H9 (cell line): ENCODE measurements at regions not wholly inside any gene's neighbourhood (a gene's known extent, or its start where the extent isn't known, plus 50 kb on each side); places are given as distances from the start of the nearest gene placed in this dataset.

Experiments
- DNase-seq: peaks from one replicate; pipeline ENCODE4 v3.0.0-alpha.2; 2017
- H2AFZ ChIP-seq: one replicate; pipeline ENCODE4 v1.6.1; 2013; ENCODE audit warnings: mild to moderate bottlenecking, low read length, control low read depth, moderate library complexity
- H2AK5ac ChIP-seq: 2 replicates; pipeline ENCODE4 v1.6.1; 2013; ENCODE audit warnings: low read length, control low read depth, mixed read lengths; ENCODE audit not compliant: insufficient read length
- H2BK120ac ChIP-seq: one replicate; pipeline ENCODE4 v1.6.1; 2013; ENCODE audit warnings: low read depth, mild to moderate bottlenecking, low read length, control low read depth, inconsistent platforms; ENCODE audit not compliant: poor library complexity, severe bottlenecking
- H2BK12ac ChIP-seq: 2 replicates; pipeline ENCODE4 v1.6.1; 2013; ENCODE audit warnings: low read length, control low read depth, mixed read lengths, low read depth; ENCODE audit not compliant: insufficient read length
- H2BK15ac ChIP-seq: 2 replicates; pipeline ENCODE4 v1.6.1; 2013; ENCODE audit warnings: low read depth, low read length, control low read depth
- H2BK20ac ChIP-seq: one replicate; pipeline ENCODE4 v1.6.1; 2013; ENCODE audit warnings: low read depth, mild to moderate bottlenecking, low read length, control low read depth, inconsistent platforms; ENCODE audit not compliant: poor library complexity, severe bottlenecking
- H2BK5ac ChIP-seq: 2 replicates; pipeline ENCODE4 v1.6.1; 2013; ENCODE audit warnings: low read length, control low read depth, mixed read lengths; ENCODE audit not compliant: insufficient read length
- H3K14ac ChIP-seq: 2 replicates; pipeline ENCODE4 v1.6.1; 2013; ENCODE audit warnings: low read length, control low read depth; ENCODE audit not compliant: insufficient read depth
- H3K18ac ChIP-seq: 2 replicates; pipeline ENCODE4 v1.6.1; 2013; ENCODE audit warnings: low read depth, mild to moderate bottlenecking, mixed read lengths, low read length, control low read depth; ENCODE audit not compliant: insufficient read length
- H3K23ac ChIP-seq: 2 replicates; pipeline ENCODE4 v1.6.1; 2013; ENCODE audit warnings: low read length, control low read depth, mixed read lengths, low read depth; ENCODE audit not compliant: insufficient read length
- H3K23me2 ChIP-seq: 2 replicates; pipeline ENCODE4 v1.6.1; 2013; ENCODE audit warnings: low read depth, mild to moderate bottlenecking, mixed read lengths, low read length, control low read depth; ENCODE audit not compliant: insufficient read length, poor library complexity, severe bottlenecking
- H3K27ac ChIP-seq: 2 replicates; pipeline ENCODE4 v1.5.1; 2013; ENCODE audit warnings: low read length, control low read depth, mixed read lengths, low read depth; ENCODE audit not compliant: insufficient read length
- H3K27me3 ChIP-seq: 2 replicates; pipeline ENCODE4 v1.6.1; 2013; ENCODE audit warnings: low read length, control low read depth, inconsistent platforms; ENCODE audit not compliant: insufficient read depth
- H3K4ac ChIP-seq: 2 replicates; pipeline ENCODE4 v1.6.1; 2013; ENCODE audit warnings: low read depth, mild to moderate bottlenecking, control low read depth, inconsistent platforms, low read length, moderate library complexity
- H3K4me1 ChIP-seq: 2 replicates; pipeline ENCODE4 v1.6.1; 2013; ENCODE audit warnings: low read length, control low read depth, inconsistent platforms; ENCODE audit not compliant: insufficient read depth
- H3K4me2 ChIP-seq: 2 replicates; pipeline ENCODE4 v1.6.1; 2013; ENCODE audit warnings: low read length, control low read depth, mixed read lengths; ENCODE audit not compliant: insufficient read length, insufficient read depth
- H3K56ac ChIP-seq: 2 replicates; pipeline ENCODE4 v1.6.1; 2013; ENCODE audit warnings: low read depth, mild to moderate bottlenecking, mixed read lengths, low read length, control low read depth; ENCODE audit not compliant: insufficient read length
- H3K79me1 ChIP-seq: 2 replicates; pipeline ENCODE4 v1.6.1; 2013; ENCODE audit warnings: low read depth, mild to moderate bottlenecking, moderate library complexity, low read length, control low read depth, inconsistent platforms; ENCODE audit not compliant: insufficient read depth, poor library complexity, severe bottlenecking
- H3K79me2 ChIP-seq: 2 replicates; pipeline ENCODE4 v1.6.1; 2013; ENCODE audit warnings: low read length, control low read depth, inconsistent platforms; ENCODE audit not compliant: insufficient read depth
- H3K9ac ChIP-seq: 2 replicates; pipeline ENCODE4 v1.6.1; 2013; ENCODE audit warnings: low read length, control low read depth, mixed read lengths; ENCODE audit not compliant: insufficient read length; ENCODE audit errors: extremely low read depth
- H3K9me3 ChIP-seq: one replicate; pipeline ENCODE4 v1.6.1; 2013; ENCODE audit warnings: low read depth, low read length, inconsistent platforms; ENCODE audit not compliant: control insufficient read depth
- H3T11ph ChIP-seq: one replicate; pipeline ENCODE4 v1.6.1; 2013; ENCODE audit warnings: mild to moderate bottlenecking, low read length, control low read depth, inconsistent platforms
- H4K20me1 ChIP-seq: one replicate; pipeline ENCODE4 v1.6.1; 2013; ENCODE audit not compliant: control insufficient read depth, insufficient read length, insufficient read depth
- H4K5ac ChIP-seq: 2 replicates; pipeline ENCODE4 v1.6.1; 2013; ENCODE audit warnings: low read depth, mild to moderate bottlenecking, mixed read lengths, low read length, control low read depth; ENCODE audit not compliant: insufficient read length
- H4K8ac ChIP-seq: replicated peaks from 2 replicates; pipeline ENCODE4 v1.6.1; 2013; ENCODE audit warnings: low read length, control low read depth, mixed read lengths, low read depth; ENCODE audit not compliant: insufficient read length
- H4K91ac ChIP-seq: 2 replicates; pipeline ENCODE4 v1.6.1; 2013; ENCODE audit warnings: low read depth, mild to moderate bottlenecking, moderate library complexity, mixed read lengths, low read length, control low read depth; ENCODE audit not compliant: insufficient read length
- H3K27ac Mint-ChIP-seq, 3 experiments: 2 replicates in 2 of 3; 3 replicates in 1 of 3; pipeline ENCODE4 v1.8.0; 2020 to 2021; ENCODE audit warnings: mixed read lengths in 3 of 3, mild to moderate bottlenecking in 1 of 3, moderate library complexity in 1 of 3
- H3K27me3 Mint-ChIP-seq: 2 replicates; pipeline ENCODE4 v1.8.0; 2021; ENCODE audit warnings: low read depth, mild to moderate bottlenecking, moderate library complexity, mixed read lengths
- H3K36me3 Mint-ChIP-seq, 3 experiments: 2 replicates in 2 of 3; 3 replicates in 1 of 3; pipeline ENCODE4 v1.8.0; 2020 to 2021; ENCODE audit warnings: low read depth in 3 of 3, mixed read lengths in 3 of 3; ENCODE audit not compliant: insufficient read depth in 1 of 3
- H3K4me1 Mint-ChIP-seq, 2 experiments: 2 replicates each; pipeline ENCODE4 v1.8.0; 2020; ENCODE audit warnings: mixed read lengths in 2 of 2
- H3K4me3 Mint-ChIP-seq, 2 experiments: 2 replicates in 1 of 2; 3 replicates in 1 of 2; pipeline ENCODE4 v1.8.0; 2020 to 2021; ENCODE audit warnings: mild to moderate bottlenecking in 2 of 2, mixed read lengths in 2 of 2, moderate library complexity in 1 of 2
- H3K9me3 Mint-ChIP-seq, 2 experiments: 2 replicates in 1 of 2; 3 replicates in 1 of 2; pipeline ENCODE4 v1.8.0; 2020; ENCODE audit warnings: mild to moderate bottlenecking in 2 of 2, mixed read lengths in 2 of 2, moderate library complexity in 1 of 2
- WGBS: extraction: QIAGEN DNeasy Blood & Tissue Kit; methylation state at CpG from one replicate; pipeline ENCODE4 v1.1.7; 2013; ENCODE audit warnings: missing lambda C conversion rate, low lambda C conversion rate, mixed read lengths; ENCODE audit not compliant: insufficient read length; ENCODE audit errors: extremely low coverage; 5-methylcytosine and 5-hydroxymethylcytosine counted together
- TF ChIP-seq, protein P1 (sequence below): fragments of 200-600 bp; sonication (generic); conservative IDR thresholded peaks from 3 replicates; pipeline ENCODE4 v1.8.0; 2021; ENCODE audit warnings: antibody characterized with exemption, mild to moderate bottlenecking

GRCh38 chr6:67667637-67668422 is 967.3 kb upstream of the ADGRB3 start:
- Histone ChIP-seq H4K20me1 (no peaks in the 10 kb centered on the region), H2BK5ac (no peak overlapping the region), H3K27me3 (no peaks in the 10 kb centered on the region), H3K23ac (no peak overlapping the region), H4K5ac (no peak overlapping the region), H3K4me1 (no peaks in the 10 kb centered on the region), H3K9ac (no peak overlapping the region), H3K4ac (no peak overlapping the region), H2BK12ac (no peak overlapping the region), H3K23me2 (no peaks in the 10 kb centered on the region), H3K56ac (no peak overlapping the region), H3K9me3 (no peaks in the 10 kb centered on the region), H2BK20ac (no peak overlapping the region), H2AK5ac (no peak overlapping the region), H4K91ac (no peak overlapping the region), H4K8ac (no peak overlapping the region), H2BK15ac (no peak overlapping the region), H3K79me1 (no peaks in the 10 kb centered on the region), H3K14ac (no peak overlapping the region), H3K79me2 (no peaks in the 10 kb centered on the region), H3K4me2 (no peak overlapping the region), H3K18ac (no peak overlapping the region), H2AFZ (no peak overlapping the region), H3K27ac (no peak overlapping the region), H2BK120ac (no peak overlapping the region), H3T11ph (no peak overlapping the region)
- TF ChIP-seq, protein P1, sequence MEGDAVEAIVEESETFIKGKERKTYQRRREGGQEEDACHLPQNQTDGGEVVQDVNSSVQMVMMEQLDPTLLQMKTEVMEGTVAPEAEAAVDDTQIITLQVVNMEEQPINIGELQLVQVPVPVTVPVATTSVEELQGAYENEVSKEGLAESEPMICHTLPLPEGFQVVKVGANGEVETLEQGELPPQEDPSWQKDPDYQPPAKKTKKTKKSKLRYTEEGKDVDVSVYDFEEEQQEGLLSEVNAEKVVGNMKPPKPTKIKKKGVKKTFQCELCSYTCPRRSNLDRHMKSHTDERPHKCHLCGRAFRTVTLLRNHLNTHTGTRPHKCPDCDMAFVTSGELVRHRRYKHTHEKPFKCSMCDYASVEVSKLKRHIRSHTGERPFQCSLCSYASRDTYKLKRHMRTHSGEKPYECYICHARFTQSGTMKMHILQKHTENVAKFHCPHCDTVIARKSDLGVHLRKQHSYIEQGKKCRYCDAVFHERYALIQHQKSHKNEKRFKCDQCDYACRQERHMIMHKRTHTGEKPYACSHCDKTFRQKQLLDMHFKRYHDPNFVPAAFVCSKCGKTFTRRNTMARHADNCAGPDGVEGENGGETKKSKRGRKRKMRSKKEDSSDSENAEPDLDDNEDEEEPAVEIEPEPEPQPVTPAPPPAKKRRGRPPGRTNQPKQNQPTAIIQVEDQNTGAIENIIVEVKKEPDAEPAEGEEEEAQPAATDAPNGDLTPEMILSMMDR = no peak
- H3K27ac Mint-ChIP-seq = no peak overlapping the region
- no peak for DNase-seq
- no peak overlapping the region for H3K4me3 Mint-ChIP-seq
- peaks cover 0 to 14% (median 1%) of the 10 kb centered on the region in 3 experiments; a peak in 4 of 7 replicates for H3K36me3 Mint-ChIP-seq
- WGBS = no CpG with 5 or more reads among the region's 2 CpGs
- H3K4me1 Mint-ChIP-seq = no peaks in the 10 kb centered on the region
- H3K9me3 Mint-ChIP-seq = peaks cover 11 to 17% of the 10 kb centered on the region in 2 experiments
- no peaks in the 10 kb centered on the region for H3K27me3 Mint-ChIP-seq
